GM19351 (cell line): ENCODE measurements at regions not wholly inside any gene's neighbourhood (a gene's known extent, or its start where the extent isn't known, plus 50 kb on each side); places are given as distances from the start of the nearest gene placed in this dataset.
"Not testable (repeated sequence)": the region's sequence is repeated elsewhere in the genome, so short reads cannot be mapped to it uniquely, and the experiment has no call there.

Source experiments
- ATAC-seq: cut with Tn5 transposase; IDR thresholded peaks from one replicate; pipeline ENCODE4 v1.9.1; 2021; ENCODE audit warnings: mild to moderate bottlenecking, moderate library complexity; ENCODE audit not compliant: unreplicated experiment

- ATAC-seq, result no peak
These were observed 193.4 kb upstream of the CDH11 start for GRCh38 chr16:65315081-65315780.

GRCh38 chr16:65314627-65315008 is 192.8 kb upstream of the CDH11 start:
- no peak for ATAC-seq

GRCh38 chr16:65313936-65314626 is 192.2 kb upstream of the CDH11 start:
- ATAC-seq, result no peak

GRCh38 chr16:65312795-65313194 is 190.9 kb upstream of the CDH11 start:
- ATAC-seq, result no peak

GRCh38 chr16:65312071-65312470 is 190.2 kb upstream of the CDH11 start:
- no peak for ATAC-seq

GRCh38 chr16:65310491-65310890 is 188.6 kb upstream of the CDH11 start:
- not testable (repeated sequence) for ATAC-seq

- ATAC-seq, result no peak
These were observed 187.5 kb upstream of the CDH11 start for GRCh38 chr16:65309354-65309753.

- no peak for ATAC-seq
These were observed 186.6 kb upstream of the CDH11 start for GRCh38 chr16:65308506-65308905.

- ATAC-seq, result no peak
These were observed 185.4 kb upstream of the CDH11 start for GRCh38 chr16:65307286-65307685.

GRCh38 chr16:65306722-65307121 is 184.9 kb upstream of the CDH11 start:
- ATAC-seq, result no peak

- no peak for ATAC-seq
These were observed 184.4 kb upstream of the CDH11 start for GRCh38 chr16:65306300-65306699.

- no peak for ATAC-seq
These were observed 183.6 kb upstream of the CDH11 start for GRCh38 chr16:65305266-65305959.

- no peak for ATAC-seq
These were observed 179.2 kb upstream of the CDH11 start for GRCh38 chr16:65301029-65301428.

GRCh38 chr16:65297453-65297852 is 175.6 kb upstream of the CDH11 start:
- no peak for ATAC-seq

- no peak for ATAC-seq
These were observed 173.7 kb upstream of the CDH11 start for GRCh38 chr16:65295527-65295926.

- ATAC-seq, result no peak
These were observed 172.8 kb upstream of the CDH11 start for GRCh38 chr16:65294708-65295107.

GRCh38 chr16:65294165-65294564 is 172.3 kb upstream of the CDH11 start:
- no peak for ATAC-seq

- ATAC-seq, result no peak
These were observed 167.2 kb upstream of the CDH11 start for GRCh38 chr16:65289022-65289421.

- ATAC-seq, result no peak
These were observed 165.4 kb upstream of the CDH11 start for GRCh38 chr16:65287307-65287706.

GRCh38 chr16:65285128-65286048 is 163.5 kb upstream of the CDH11 start:
- no peak for ATAC-seq

- no peak for ATAC-seq
These were observed 162.8 kb upstream of the CDH11 start for GRCh38 chr16:65284626-65285025.
